Heart left ventricle (tissue), 16 donors: ENCODE measurements at regions not wholly inside any gene's neighbourhood (a gene's known extent, or its start where the extent isn't known, plus 50 kb on each side); places are given as distances from the start of the nearest gene placed in this dataset.

Source experiments
- ATAC-seq, 4 donors: fragments of 200-7000 bp; cut with Tn5 transposase; one replicate each; pipeline ENCODE4 v1.9.1; 2020 to 2022; ENCODE audit warnings: moderate library complexity in 4 of 4, mild to moderate bottlenecking in 3 of 4, moderate number of reproducible peaks in 1 of 4
- DNase-seq, 5 donors: peaks; one replicate each; pipeline ENCODE4 v3.0.0-alpha.2; 2020
- H3K27ac ChIP-seq, 12 donors: fragments of 200-600 bp; sonication (generic) in 4 of 12; one replicate each; pipeline versions ENCODE4 v1.5.0 to v1.8.0; 2016 to 2022; ENCODE audit warnings: mild to moderate bottlenecking in 2 of 12
- H3K27me3 ChIP-seq, 9 donors: fragments of 200-600 bp; sonication (generic) in 2 of 9; one replicate each; pipeline versions ENCODE4 v1.5.1 to v1.8.0; 2016 to 2022; ENCODE audit warnings: mild to moderate bottlenecking in 3 of 9
- H3K36me3 ChIP-seq, 9 donors: fragments of 200-600 bp; sonication (generic) in 2 of 9; one replicate each; pipeline versions ENCODE4 v1.5.0 to v1.8.0; 2018 to 2022; ENCODE audit warnings: mild to moderate bottlenecking in 2 of 9
- H3K4me1 ChIP-seq, 12 donors: fragments of 200-600 bp; sonication (generic) in 4 of 12; one replicate each; pipeline versions ENCODE4 v1.5.0 to v1.8.0; 2016 to 2022; ENCODE audit warnings: mild to moderate bottlenecking in 3 of 12
- H3K4me3 ChIP-seq, 12 donors: fragments of 200-600 bp; sonication (generic) in 4 of 12; one replicate each; pipeline versions ENCODE4 v1.5.0 to v1.8.0; 2017 to 2022; ENCODE audit warnings: mild to moderate bottlenecking in 9 of 12, moderate library complexity in 4 of 12
- H3K9me3 ChIP-seq, 12 donors: fragments of 200-600 bp; sonication (generic) in 4 of 12; one replicate each; pipeline versions ENCODE4 v1.5.0 to v1.8.0; 2016 to 2022; ENCODE audit warnings: mild to moderate bottlenecking in 1 of 12
- CTCF ChIP-seq, 12 donors: fragments of 200-600 bp; sonication (generic) in 4 of 12; IDR thresholded peaks; one replicate each; pipeline versions ENCODE4 v1.5.0 to v1.8.0; 2018 to 2022; ENCODE audit warnings: antibody characterized with exemption in 12 of 12, mild to moderate bottlenecking in 5 of 12
- POLR2A ChIP-seq, 2 donors: fragments of 450-650 bp; IDR thresholded peaks; one replicate each; pipeline ENCODE4 v1.6.1; 2017; ENCODE audit warnings: antibody characterized with exemption in 2 of 2, mild to moderate bottlenecking in 2 of 2, moderate library complexity in 2 of 2
- WGBS, 4 donors: extraction: QIAGEN DNeasy Blood & Tissue Kit in 2 of 4; methylation state at CpG; one replicate each; pipeline versions ENCODE4 v1.1.5 to v1.1.7; 2013 to 2018; 5-methylcytosine and 5-hydroxymethylcytosine counted together
- intact Hi-C, 10 donors: fragments of 100-400 bp; cut with DNase I; formaldehyde crosslinking; loops; one replicate each; pipeline versions ENCODE4 v1.11.1 to v1.14.2; 2022
- donor health status: ischemic (EF 13 %, LVEDD 7.1; RV severe dilation, severe dysfunction).
- donor health status: healthy with polysubstance abuse.
- donor health status: DM: no; HTN: yes; CAD: no.
- donor health status: DM: no; HTN: no; CAD: no.
- donor health status: ischemic (EF 25% LVEDD 6.9; RV normal size, moderate dysfunction).
- donor health status: ischemic (EF 25% LVEDD 5.7; RV mildly dilated, moderate dysfunction).
- donor health status: healthy.
- donor health status: DM: yes; HTN: yes; CAD: no.
- donor health status: ischemic (EF 35%, LVEDD 5.7; RV mildly dilated, moderate dysfunction).
- donor health status: nonischemic (EF 11% LVEDD 7.7; RV severe dilation, severe dysfunction).
- donor health status: DM: yes; HTN: yes; CAD: no.
- donor health status: PGD.
- donor health status: ischemic (EF 29% LVEDD 5.4; RV normal size, mild dysfunction).
- donor health status: nonischemic (EF 23%, LVEDD 6.1; RV moderate dilation, normal function).

DNA sequence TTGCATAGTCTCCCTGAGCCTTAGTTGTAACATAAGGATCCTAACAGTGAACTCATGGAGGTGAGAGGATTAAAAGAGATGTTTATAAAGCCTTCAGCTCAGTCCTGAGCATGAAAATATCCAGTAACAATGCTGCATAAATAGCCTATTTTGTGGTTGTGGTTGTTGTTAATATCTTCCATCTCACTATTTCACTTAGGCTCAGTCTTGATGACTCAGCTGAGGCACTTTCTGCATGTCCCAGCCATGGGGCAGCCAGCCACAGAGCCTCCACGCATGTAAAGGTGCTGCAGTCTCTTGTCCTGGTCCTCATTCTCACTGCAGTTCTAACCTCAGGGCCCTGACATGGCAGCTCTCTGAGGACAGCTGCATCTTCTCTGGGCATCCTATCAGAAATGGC is 218.8 kb upstream of the PKDCC start:
- intact Hi-C loops: no loop called here
- WGBS, 4 donors: 65 to 90% (median 78%) methylated on average over 1 of the region's 1 CpG
- H3K9me3 ChIP-seq: no peaks in the 10 kb centered on the region
- H3K4me1 ChIP-seq: no peaks in the 10 kb centered on the region
- no peak for TF ChIP-seq POLR2A (IDR thresholded peaks at IDR 0.05)
- no peak for TF ChIP-seq CTCF (IDR thresholded peaks at IDR 0.05)
- no peaks in the 10 kb centered on the region for H3K36me3 ChIP-seq
- peaks cover 0 to 25% (median 6%) of the 10 kb centered on the region in 9 donors for H3K27me3 ChIP-seq
- DNase-seq (no peak), ATAC-seq (no peak)
- no peak overlapping the region for H3K27ac ChIP-seq
- H3K4me3 ChIP-seq: no peak overlapping the region

DNA sequence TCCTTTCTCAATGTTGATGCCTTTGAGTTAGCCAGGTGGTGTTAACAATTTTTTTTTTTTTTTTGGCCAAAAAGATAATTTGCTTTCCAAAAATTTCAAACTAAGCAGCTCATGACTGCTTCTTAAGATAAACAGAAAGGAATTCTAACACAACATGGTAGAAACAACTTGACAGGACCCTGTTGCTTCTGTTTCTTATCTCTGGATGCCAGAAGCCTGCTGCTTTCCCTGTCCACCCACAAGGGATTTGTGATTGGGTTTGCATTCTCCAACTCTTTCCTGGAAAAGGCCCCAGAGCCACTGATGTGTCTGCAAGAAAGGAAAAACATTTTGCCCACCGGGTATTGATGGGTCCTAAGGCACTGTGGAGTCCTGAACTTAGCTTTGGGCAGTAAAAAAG is 217.2 kb upstream of the PKDCC start:
- Histone ChIP-seq H3K27me3 (peaks cover 0 to 25% (median 3%) of the 10 kb centered on the region in 9 donors), H3K9me3 (no peaks in the 10 kb centered on the region), H3K36me3 (no peaks in the 10 kb centered on the region), H3K4me3 (no peak overlapping the region), H3K27ac (no peak overlapping the region), H3K4me1 (no peaks in the 10 kb centered on the region)
- no peak for TF ChIP-seq CTCF (IDR thresholded peaks at IDR 0.05)
- no peak for TF ChIP-seq POLR2A (IDR thresholded peaks at IDR 0.05)
- 5 to 31% (median 13%) methylated on average over 1 of the region's 1 CpG for WGBS, 4 donors
- DNase-seq (no peak), ATAC-seq (no peak)
- intact Hi-C loops: no loop called here

- no peaks in the 10 kb centered on the region for H3K4me1 ChIP-seq
- no peak overlapping the region for H3K4me3 ChIP-seq
- no peak for DNase-seq
- H3K36me3 ChIP-seq: no peaks in the 10 kb centered on the region
- no peaks in the 10 kb centered on the region for H3K9me3 ChIP-seq
- ATAC-seq: no peak
- H3K27ac ChIP-seq: no peak overlapping the region
- H3K27me3 ChIP-seq: peaks cover 0 to 15% (median 0%) of the 10 kb centered on the region in 9 donors
- WGBS, 4 donors: 77 to 84% (median 78%) methylated on average over 5 of the region's 5 CpGs
- no peak for TF ChIP-seq CTCF (IDR thresholded peaks at IDR 0.05)
- no peak for TF ChIP-seq POLR2A (IDR thresholded peaks at IDR 0.05)
- intact Hi-C loops: no loop called here
Observed at GRCh38 chr2:41832218-41832617, 215.6 kb upstream of the PKDCC start.

GRCh38 chr2:41835401-41835800 is 212.4 kb upstream of the PKDCC start:
- ATAC-seq: no peak
- WGBS, 4 donors: 60 to 75% (median 73%) methylated on average over 1 of the region's 1 CpG
- intact Hi-C loops: no loop called here

More at GRCh38 chr2:41835401-41835800, 212.4 kb upstream of the PKDCC start:
- no peak overlapping the region for H3K4me3 ChIP-seq
- H3K9me3 ChIP-seq: no peaks in the 10 kb centered on the region
- H3K27ac ChIP-seq: no peak overlapping the region
- H3K36me3 ChIP-seq: no peaks in the 10 kb centered on the region
- H3K27me3 ChIP-seq: peaks cover 0 to 7% (median 0%) of the 10 kb centered on the region in 9 donors
- DNase-seq: no peak
- H3K4me1 ChIP-seq: peaks cover 0 to 2% (median 0%) of the 10 kb centered on the region in 12 donors
- no peak for TF ChIP-seq POLR2A (IDR thresholded peaks at IDR 0.05)
- TF ChIP-seq CTCF (IDR thresholded peaks at IDR 0.05): no peak
